Myocyte (in vitro differentiated cells): ENCODE measurements at regions not wholly inside any gene's neighbourhood (a gene's known extent, or its start where the extent isn't known, plus 50 kb on each side); places are given as distances from the start of the nearest gene placed in this dataset.

Experiments
- DNase-seq: peaks from one replicate; pipeline ENCODE4 v3.0.0-alpha.2; 2012; ENCODE audit warnings: low read depth

- DNase-seq, result no peak
These were observed 755.6 kb downstream of the TYW1 start for GRCh38 chr7:67752227-67752626.

DNA sequence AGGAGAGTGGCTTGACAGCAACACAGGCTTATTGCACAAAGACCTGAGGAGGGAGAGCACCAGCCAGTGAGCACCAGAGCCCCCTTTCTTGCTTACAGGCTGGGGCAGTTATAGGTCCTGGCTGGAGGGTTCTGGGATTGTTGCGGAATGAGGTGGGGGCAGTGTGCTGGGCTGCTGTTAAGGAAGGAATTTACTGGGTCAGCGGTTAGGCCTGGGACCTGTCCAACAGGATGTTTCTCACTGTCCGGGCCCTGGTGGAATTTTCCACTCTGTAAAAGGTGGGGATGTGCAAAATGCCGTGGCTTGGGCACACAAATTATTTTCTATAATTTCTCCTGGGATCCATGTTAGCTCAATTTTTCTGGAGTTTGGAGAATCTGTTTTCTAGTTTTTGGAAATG is 757.3 kb downstream of the TYW1 start:
- no peak for DNase-seq

DNA sequence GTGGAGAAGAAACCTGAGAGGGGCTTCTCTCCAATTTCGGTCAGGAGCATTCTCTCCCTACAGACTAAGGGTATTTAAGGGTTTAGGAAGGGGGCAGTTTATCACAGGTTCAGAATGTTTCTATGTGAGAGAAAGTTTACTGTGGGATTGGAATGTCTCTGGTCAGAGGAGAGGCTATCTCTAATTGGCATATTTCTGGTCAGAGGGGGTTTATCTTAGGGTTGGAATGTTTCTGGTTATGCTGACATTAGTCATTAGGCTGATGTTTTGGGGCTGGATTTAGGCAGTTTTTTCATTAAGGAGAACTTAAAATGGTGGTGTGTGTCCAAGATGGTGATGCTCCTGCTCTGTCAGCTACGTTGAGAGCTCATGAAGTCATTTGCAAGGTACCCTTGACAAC is 758.0 kb downstream of the TYW1 start:
- no peak for DNase-seq

DNA sequence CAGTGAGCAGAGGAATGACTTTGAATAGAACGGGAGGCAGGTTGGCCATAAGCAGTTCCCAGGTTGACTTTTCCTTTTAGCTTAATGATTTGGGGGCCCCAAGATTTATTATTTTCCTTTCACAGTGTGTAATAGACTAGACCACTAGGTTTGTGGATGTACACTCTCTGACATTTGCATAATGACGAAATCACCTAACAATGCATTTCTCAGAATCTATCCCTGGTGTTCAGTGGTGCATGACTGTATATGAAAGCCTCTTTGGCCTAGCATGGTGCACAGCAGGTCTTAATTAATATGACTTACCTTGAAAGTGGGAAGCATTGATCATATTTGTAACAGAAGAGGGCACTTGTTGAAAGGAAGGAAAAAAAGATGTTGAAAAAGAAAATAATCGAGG is 761.9 kb downstream of the TYW1 start:
- no peak for DNase-seq

GRCh38 chr7:67760971-67761370 is 764.3 kb downstream of the TYW1 start:
- no peak for DNase-seq

DNA sequence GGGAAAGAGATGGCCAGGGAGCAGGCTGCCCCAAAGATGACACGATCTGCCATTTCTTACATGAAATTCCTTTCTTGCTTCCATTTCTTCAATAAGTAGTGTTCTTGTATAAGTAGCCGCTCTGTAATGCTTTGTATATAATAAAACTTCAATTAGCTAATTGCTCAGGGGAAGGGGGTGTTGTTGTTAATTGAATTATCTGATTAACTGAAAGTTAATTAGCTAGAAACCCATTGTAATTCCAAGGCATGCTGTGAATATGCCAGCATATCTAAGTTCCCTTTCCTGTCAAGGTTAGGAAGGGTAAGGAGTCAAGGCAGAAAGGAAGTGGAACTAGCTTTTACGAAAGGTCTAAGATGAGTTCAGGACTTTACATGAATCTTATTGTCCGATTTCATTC is 765.9 kb downstream of the TYW1 start:
- DNase-seq, result no peak

DNA sequence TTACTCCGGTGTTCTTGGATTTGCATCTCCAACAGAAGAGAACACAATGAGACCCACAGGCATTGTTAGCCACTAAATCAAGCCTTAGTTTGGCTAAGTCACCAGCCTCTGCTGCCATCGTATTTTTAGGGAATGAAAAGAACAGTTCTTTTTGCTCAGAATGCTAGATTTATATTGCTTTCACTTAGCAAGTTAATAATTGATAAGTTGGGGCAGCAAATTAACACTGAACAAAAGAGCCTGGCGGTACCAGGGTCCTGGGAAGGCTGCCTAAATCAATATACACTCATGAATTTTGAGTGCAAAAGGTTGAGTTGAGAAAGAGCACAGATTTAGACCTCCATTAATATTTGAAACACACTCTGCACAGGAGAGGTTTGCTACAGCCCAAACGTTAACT is 767.7 kb downstream of the TYW1 start:
- no peak for DNase-seq

- DNase-seq, result no peak
These were observed 769.0 kb downstream of the TYW1 start for GRCh38 chr7:67765481-67766175.

- DNase-seq, result no peak
These were observed 770.3 kb downstream of the TYW1 start for GRCh38 chr7:67766906-67767410.

DNA sequence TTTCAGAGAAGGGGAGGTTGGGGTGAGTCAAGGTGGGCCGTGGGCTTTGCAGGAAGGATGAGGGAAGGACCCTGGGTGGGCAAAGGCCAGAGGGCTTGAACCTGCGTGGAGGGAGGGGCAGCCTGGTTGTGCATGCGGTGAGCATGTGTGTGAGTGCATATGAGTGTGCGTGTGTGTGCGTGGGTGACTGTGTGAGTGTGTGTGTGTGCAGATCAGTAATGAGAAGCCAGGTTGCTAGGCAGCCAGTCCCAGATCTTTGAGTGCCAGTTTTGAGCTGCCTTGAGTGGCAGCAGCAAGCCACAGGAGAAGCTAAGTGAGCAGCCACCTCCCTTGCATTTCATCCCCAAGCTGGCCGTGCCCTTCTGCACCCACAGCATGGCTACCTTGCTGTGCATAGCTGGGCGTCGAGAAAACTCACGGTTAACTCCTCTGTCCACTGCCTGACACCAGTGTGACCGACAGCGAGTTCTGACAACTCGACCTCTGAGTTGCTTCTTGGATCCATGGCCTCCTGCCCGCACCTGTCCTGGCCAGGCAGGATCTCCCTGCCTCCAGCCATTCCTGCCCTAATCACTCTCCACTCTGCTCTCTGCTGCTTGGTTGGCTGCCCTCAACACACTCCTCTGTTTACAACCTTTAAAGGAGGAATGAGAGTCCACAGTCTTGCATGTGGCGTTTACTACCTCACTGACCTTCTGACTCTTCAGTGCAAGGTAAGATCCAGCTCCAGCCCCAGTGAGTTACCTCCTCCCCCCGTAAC is 775.4 kb downstream of the TYW1 start:
- DNase-seq, result no peak

GRCh38 chr7:67773081-67773480 is 776.4 kb downstream of the TYW1 start:
- no peak for DNase-seq

DNA sequence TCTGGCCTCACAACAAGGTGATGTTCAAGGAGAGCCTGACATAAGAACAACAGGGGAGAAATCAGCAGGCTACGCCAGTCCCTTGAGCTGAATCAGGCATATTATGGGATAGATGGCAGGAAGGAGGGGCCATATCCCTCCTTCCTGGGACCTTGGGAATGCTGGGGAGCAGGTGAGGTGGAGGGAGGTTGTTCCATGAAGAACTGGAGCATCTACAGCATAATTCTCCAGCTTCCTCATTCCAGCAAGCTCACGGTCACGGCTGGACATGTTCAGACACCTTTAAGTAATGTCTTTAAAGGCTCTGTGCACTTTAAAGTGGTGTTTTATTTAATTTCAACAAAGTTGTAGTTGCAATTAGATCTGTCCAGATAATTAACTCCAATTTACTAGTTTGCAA is 780.5 kb downstream of the TYW1 start:
- no peak for DNase-seq

DNA sequence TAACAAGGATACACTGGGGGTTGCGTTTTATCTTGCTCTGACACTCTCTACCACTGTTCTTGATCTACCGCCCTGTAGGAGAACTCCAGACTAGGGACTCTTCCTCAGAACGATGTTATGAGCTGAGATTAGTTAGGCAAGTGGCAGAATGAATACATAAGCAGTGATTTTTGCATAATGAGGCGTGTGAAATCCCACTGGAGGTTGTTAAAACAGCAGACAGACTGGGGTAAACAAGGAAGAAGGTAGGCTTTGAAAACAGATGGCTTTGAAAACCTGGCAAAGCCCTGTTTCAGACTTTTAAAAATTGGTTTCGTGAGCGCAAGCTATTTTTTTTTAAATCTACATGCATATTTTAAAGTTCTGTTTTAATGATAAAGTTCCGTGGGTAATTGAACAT is 785.2 kb downstream of the TYW1 start:
- DNase-seq, result no peak

- no peak for DNase-seq
These were observed 789.4 kb downstream of the TYW1 start for GRCh38 chr7:67786021-67786420.

DNA sequence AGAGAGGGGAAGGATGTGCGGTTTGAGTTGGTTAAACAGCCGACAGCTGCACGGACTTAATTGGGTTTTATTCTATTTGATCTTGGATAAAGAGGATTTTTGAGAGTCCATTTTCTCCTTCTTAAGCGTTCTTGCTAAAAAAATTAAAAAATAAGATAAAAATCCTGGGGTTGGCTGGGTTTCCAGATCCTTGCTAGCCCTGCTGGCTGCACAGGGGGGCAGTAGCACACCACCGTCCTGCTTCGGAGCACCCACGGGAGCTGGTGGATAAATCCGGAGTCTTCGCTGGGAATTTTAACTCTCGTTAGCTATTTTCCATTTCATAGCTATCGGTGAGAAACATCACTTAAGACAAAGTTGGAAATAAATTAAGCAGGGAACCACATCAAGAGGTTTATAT is 792.0 kb downstream of the TYW1 start:
- no peak for DNase-seq

GRCh38 chr7:67791918-67792317 is 795.3 kb downstream of the TYW1 start:
- no peak for DNase-seq

- no peak for DNase-seq
These were observed 797.9 kb downstream of the TYW1 start for GRCh38 chr7:67794544-67794943.

DNA sequence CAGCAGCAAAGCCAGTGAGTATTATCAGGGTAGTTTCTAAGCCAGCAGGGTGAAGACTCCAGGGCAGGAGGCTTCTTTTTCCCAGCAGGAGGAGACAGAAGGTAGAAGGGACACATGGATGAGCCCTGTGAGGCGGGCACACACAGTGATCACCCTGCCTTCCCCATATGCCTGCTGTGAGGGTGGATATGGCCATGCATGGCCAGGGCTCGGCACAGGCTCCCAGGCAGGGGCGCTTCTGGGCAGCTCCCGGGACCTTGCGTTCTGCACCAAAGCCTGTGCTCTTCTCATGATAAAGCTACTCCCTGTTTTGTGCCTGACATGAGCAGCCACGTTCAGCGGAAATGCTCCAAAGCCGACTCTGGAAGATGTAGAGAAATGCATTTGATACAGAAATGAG is 807.2 kb downstream of the TYW1 start:
- no peak for DNase-seq

- no peak for DNase-seq
These were observed 809.4 kb downstream of the TYW1 start for GRCh38 chr7:67805921-67806471.

GRCh38 chr7:67807826-67808225 is 811.2 kb downstream of the TYW1 start:
- DNase-seq, result no peak

GRCh38 chr7:67809586-67809985 is 813.0 kb downstream of the TYW1 start:
- no peak for DNase-seq

DNA sequence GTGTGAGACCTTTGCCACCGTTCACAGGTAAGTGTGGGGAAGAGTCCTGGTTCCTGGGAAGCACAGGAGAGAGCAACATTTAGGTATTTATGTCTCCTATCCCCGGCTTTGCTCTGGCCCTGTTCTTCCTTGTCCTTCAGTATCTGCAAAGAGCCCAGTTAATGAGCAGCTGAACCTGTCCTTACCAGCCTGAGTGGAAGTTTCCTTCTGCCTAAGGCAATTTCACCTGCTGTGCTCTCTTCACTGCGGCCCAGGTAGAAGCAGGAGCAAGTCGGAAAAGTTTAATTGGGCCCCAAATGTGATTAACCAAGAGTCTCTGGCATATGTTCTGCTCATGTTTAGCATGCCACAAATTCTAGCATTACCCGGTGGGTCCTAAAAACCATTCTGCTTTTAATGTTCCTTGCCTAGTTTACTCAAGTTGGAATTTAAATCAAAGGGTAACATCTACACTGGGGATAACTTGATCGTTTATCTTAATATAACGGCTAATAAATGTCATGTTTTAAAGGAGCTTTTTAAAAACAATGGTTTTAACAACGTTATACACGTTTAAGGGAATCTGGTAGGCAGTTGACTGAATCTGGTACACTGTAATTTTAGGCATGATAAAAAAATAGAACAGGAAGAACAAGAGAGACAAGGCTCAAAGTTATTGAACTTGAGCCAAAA is 817.1 kb downstream of the TYW1 start:
- DNase-seq, result no peak
